SK-N-SH (cell line): ENCODE measurements at regions not wholly inside any gene's neighbourhood (a gene's known extent, or its start where the extent isn't known, plus 50 kb on each side); places are given as distances from the start of the nearest gene placed in this dataset.

Source experiments
- CTCF ChIA-PET: fragments of 300-600, 350-600 bp; formaldehyde crosslinking; extraction: SDS; loops from one replicate; lab custom pipeline; 2021; lab: Yijun Ruan, JAX
- POLR2A ChIA-PET: fragments of 350-600 bp; sonication (Branson Sonifier 250); formaldehyde crosslinking; extraction: SDS; loops from one replicate; lab custom pipeline; 2020; ENCODE audit warnings: antibody characterized with exemption, inconsistent platforms; lab: Yijun Ruan, JAX
- DNase-seq: peaks from one replicate; pipeline ENCODE4 v3.0.0; 2012
- H2AFZ ChIP-seq: fragments of 200-600 bp; sonication (generic); 2 replicates; pipeline ENCODE4 v1.8.1; 2016; ENCODE audit warnings: antibody characterized with exemption, mild to moderate bottlenecking, low read depth
- H3F3A ChIP-seq: fragments of 200-600 bp; sonication (generic); replicated peaks from 2 replicates; pipeline ENCODE3; 2016; ENCODE audit warnings: antibody characterized with exemption, mild to moderate bottlenecking; ENCODE audit not compliant: insufficient read depth
- H3K27ac ChIP-seq, 2 experiments: fragments of 200-500 bp in 1 of 2; fragments of 200-600 bp in 1 of 2; sonication (Bioruptor generic) in 1 of 2; sonication (generic), shearing (Covaris generic) in 1 of 2; 2 replicates each; pipeline versions ENCODE4 v1.5.1 to v1.6.1; 2014 to 2016; ENCODE audit warnings: low read depth in 2 of 2, inconsistent platforms in 1 of 2, low read length in 1 of 2, mild to moderate bottlenecking in 1 of 2, mixed read lengths in 1 of 2
- H3K27me3 ChIP-seq: fragments of 200-600 bp; sonication (generic), shearing (Covaris generic); 2 replicates; pipeline ENCODE4 v1.6.1; 2016; ENCODE audit warnings: mixed run types; ENCODE audit not compliant: insufficient read depth
- H3K36me3 ChIP-seq, 2 experiments: fragments of 200-500 bp in 1 of 2; fragments of 200-600 bp in 1 of 2; sonication (Bioruptor generic) in 1 of 2; sonication (generic) in 1 of 2; replicated peaks in 1 of 2; 2 replicates each; pipeline versions ENCODE3 to v1.5.1; 2014 to 2016; ENCODE audit warnings: low read length in 1 of 2, mild to moderate bottlenecking in 1 of 2; ENCODE audit not compliant: insufficient read depth in 2 of 2, control insufficient read depth in 1 of 2
- H3K4me1 ChIP-seq, 2 experiments: fragments of 200-500 bp in 1 of 2; fragments of 200-600 bp in 1 of 2; sonication (Bioruptor generic) in 1 of 2; sonication (generic), shearing (Covaris generic) in 1 of 2; 2 replicates each; pipeline versions ENCODE4 v1.5.1 to v1.6.1; 2014 to 2016; ENCODE audit warnings: low read depth in 1 of 2, low read length in 1 of 2, mixed run types in 1 of 2; ENCODE audit not compliant: insufficient read depth in 2 of 2, control insufficient read depth in 1 of 2
- H3K4me2 ChIP-seq: fragments of 200-600 bp; sonication (generic), shearing (Covaris generic); 2 replicates; pipeline ENCODE4 v1.6.1; 2017; ENCODE audit warnings: mixed run types
- H3K4me3 ChIP-seq, 2 experiments: fragments of 200-500 bp in 1 of 2; fragments of 200-600 bp in 1 of 2; sonication (Bioruptor generic) in 1 of 2; sonication (generic), shearing (Covaris generic) in 1 of 2; 2 replicates each; pipeline versions ENCODE4 v1.5.1 to v1.8.1; 2014 to 2016; ENCODE audit warnings: low read depth in 2 of 2, inconsistent platforms in 1 of 2, low read length in 1 of 2, mild to moderate bottlenecking in 1 of 2, mixed read lengths in 1 of 2, moderate library complexity in 1 of 2
- H3K79me2 ChIP-seq: fragments of 200-600 bp; sonication (generic); 2 replicates; pipeline ENCODE4 v1.8.1; 2017; ENCODE audit warnings: mild to moderate bottlenecking; ENCODE audit not compliant: insufficient read depth
- H3K9ac ChIP-seq: fragments of 200-600 bp; sonication (generic); 2 replicates; pipeline ENCODE4 v1.6.1; 2017; ENCODE audit warnings: mixed run types
- H3K9me2 ChIP-seq: fragments of 200-600 bp; sonication (generic); 2 replicates; pipeline ENCODE4 v1.6.1; 2017; ENCODE audit warnings: mixed run types
- H3K9me3 ChIP-seq: fragments of 200-600 bp; sonication (generic); 2 replicates; pipeline ENCODE4 v1.6.1; 2017; ENCODE audit warnings: mixed run types, mild to moderate bottlenecking, moderate library complexity
- H4K20me1 ChIP-seq: fragments of 200-600 bp; sonication (generic); 2 replicates; pipeline ENCODE4 v1.6.1; 2017; ENCODE audit warnings: mild to moderate bottlenecking, mixed run types; ENCODE audit not compliant: insufficient read depth
- EZH2phosphoT487 ChIP-seq: fragments of 200-600 bp; sonication (generic); IDR thresholded peaks from 2 replicates; pipeline ENCODE4 v1.6.1; 2017; ENCODE audit warnings: low read depth, mixed run types, mild to moderate bottlenecking, antibody characterized with exemption, moderate library complexity, borderline replicate concordance
- FOSL2 ChIP-seq: IDR thresholded peaks from 2 replicates; pipeline ENCODE4 v1.4.0; 2012; ENCODE audit warnings: low read depth, mild to moderate bottlenecking, moderate library complexity, borderline replicate concordance
- IRF3 ChIP-seq: fragments of 150-350 bp; IDR thresholded peaks from 2 replicates; pipeline ENCODE4 v1.6.1; 2016; ENCODE audit warnings: mild to moderate bottlenecking, low read depth, low read length
- MAX ChIP-seq: IDR thresholded peaks from 2 replicates; pipeline ENCODE4 v1.4.0; 2012; ENCODE audit warnings: low read depth
- MXI1 ChIP-seq: IDR thresholded peaks from 2 replicates; pipeline ENCODE4 v1.6.1; 2012; ENCODE audit warnings: mild to moderate bottlenecking, low read depth, low read length, improper control_type of control experiment
- PBX3 ChIP-seq: IDR thresholded peaks from 2 replicates; pipeline ENCODE4; 2012
- POLR2AphosphoS5 ChIP-seq: IDR thresholded peaks from 2 replicates; pipeline ENCODE4 v1.6.1; 2012; ENCODE audit warnings: low read depth, low read length
- SMC3 ChIP-seq: IDR thresholded peaks from 2 replicates; pipeline ENCODE4 v1.6.1; 2012; ENCODE audit warnings: low read depth, low read length, improper control_type of control experiment
- YY1 ChIP-seq: IDR thresholded peaks from 2 replicates; pipeline ENCODE4 v1.4.0; 2012; ENCODE audit warnings: low read depth, mild to moderate bottlenecking
- WGBS: methylation state at CpG from one replicate; pipeline ENCODE4 v1.1.6; 2017; ENCODE audit warnings: low lambda C conversion rate; 5-methylcytosine and 5-hydroxymethylcytosine counted together

GRCh38 chr17:45704251-45704650, 79.9 kb upstream of the CRHR1 start (continued):
- TF ChIP-seq IRF3 (no peak), YY1 (no peak), MXI1 (no peak)

- H3K27me3 ChIP-seq = peaks cover 9% of the 10 kb centered on the region; the same call in 1 of the 2 replicates
- H2AFZ ChIP-seq = no peak overlapping the region
- H3K4me2 ChIP-seq = no peak overlapping the region
- DNase-seq = no peak
- no peaks in the 10 kb centered on the region for H3K36me3 ChIP-seq
- no peaks in the 10 kb centered on the region for H3K9me2 ChIP-seq
- ChIA-PET POLR2A (no interaction called here), CTCF (interaction anchor here (1.2 to 2.2 kb wide), 3 partner anchors 15 to 127 kb away, joined by 3 to 8 read pairs (median 6); no protein-coding TSS in a partner anchor)
- WGBS = 36% methylated on average over 5 of the region's 5 CpGs
- H3K9ac ChIP-seq = no peak overlapping the region
- H3F3A ChIP-seq = no peaks in the 10 kb centered on the region
- H3K4me1 ChIP-seq = no peaks in the 10 kb centered on the region
- no peaks in the 10 kb centered on the region for H3K79me2 ChIP-seq
- H3K4me3 ChIP-seq = no peak overlapping the region
- H3K9me3 ChIP-seq = no peaks in the 10 kb centered on the region
- no peaks in the 10 kb centered on the region for H4K20me1 ChIP-seq
- no peak for TF ChIP-seq EZH2phosphoT487
- TF ChIP-seq FOSL2 = peak; percentile 21; the same call in 1 of the 2 replicates
- TF ChIP-seq MAX = no peak
- no peak for TF ChIP-seq SMC3
- TF ChIP-seq POLR2AphosphoS5 = no peak
- no peak overlapping the region for H3K27ac ChIP-seq
Observed at GRCh38 chr17:45705123-45706009, 78.8 kb upstream of the CRHR1 start.

- H3K4me2 ChIP-seq = no peak overlapping the region
- H3K4me1 ChIP-seq = no peaks in the 10 kb centered on the region
- H3K36me3 ChIP-seq = no peaks in the 10 kb centered on the region
- H3K9ac ChIP-seq = no peak overlapping the region
- CTCF ChIA-PET = interaction anchor here (1.2 to 2.0 kb wide), 2 partner anchors 14 to 77 kb away, joined by 3 to 6 read pairs; no protein-coding TSS in a partner anchor
- DNase-seq = no peak
- no peaks in the 10 kb centered on the region for H3K79me2 ChIP-seq
- H4K20me1 ChIP-seq = no peaks in the 10 kb centered on the region
- WGBS = 67% methylated on average over 2 of the region's 3 CpGs
- POLR2A ChIA-PET = no interaction called here
- H3K27me3 ChIP-seq = peaks cover 9% of the 10 kb centered on the region; the same call in 1 of the 2 replicates
- no peaks in the 10 kb centered on the region for H3K9me3 ChIP-seq
- TF ChIP-seq MAX = no peak
- no peak for TF ChIP-seq PBX3
- no peak overlapping the region for H2AFZ ChIP-seq
- H3F3A ChIP-seq = no peaks in the 10 kb centered on the region
- H3K9me2 ChIP-seq = no peaks in the 10 kb centered on the region
- no peak overlapping the region for H3K4me3 ChIP-seq
- H3K27ac ChIP-seq = no peak overlapping the region
Observed at GRCh38 chr17:45706033-45706432, 78.1 kb upstream of the CRHR1 start.
